SK-N-SH (cell line): ENCODE measurements at regions not wholly inside any gene's neighbourhood (a gene's known extent, or its start where the extent isn't known, plus 50 kb on each side); places are given as distances from the start of the nearest gene placed in this dataset.
"Not testable (repeated sequence)": the region's sequence is repeated elsewhere in the genome, so short reads cannot be mapped to it uniquely, and the experiment has no call there.

Source experiments
- CTCF ChIA-PET: fragments of 300-600, 350-600 bp; formaldehyde crosslinking; extraction: SDS; loops from one replicate; lab custom pipeline; 2021; lab: Yijun Ruan, JAX
- POLR2A ChIA-PET: fragments of 350-600 bp; sonication (Branson Sonifier 250); formaldehyde crosslinking; extraction: SDS; loops from one replicate; lab custom pipeline; 2020; ENCODE audit warnings: antibody characterized with exemption, inconsistent platforms; lab: Yijun Ruan, JAX
- DNase-seq: peaks from one replicate; pipeline ENCODE4 v3.0.0; 2012
- H2AFZ ChIP-seq: fragments of 200-600 bp; sonication (generic); 2 replicates; pipeline ENCODE4 v1.8.1; 2016; ENCODE audit warnings: antibody characterized with exemption, mild to moderate bottlenecking, low read depth
- H3F3A ChIP-seq: fragments of 200-600 bp; sonication (generic); replicated peaks from 2 replicates; pipeline ENCODE3; 2016; ENCODE audit warnings: antibody characterized with exemption, mild to moderate bottlenecking; ENCODE audit not compliant: insufficient read depth
- H3K27ac ChIP-seq, 2 experiments: fragments of 200-500 bp in 1 of 2; fragments of 200-600 bp in 1 of 2; sonication (Bioruptor generic) in 1 of 2; sonication (generic), shearing (Covaris generic) in 1 of 2; 2 replicates each; pipeline versions ENCODE4 v1.5.1 to v1.6.1; 2014 to 2016; ENCODE audit warnings: low read depth in 2 of 2, inconsistent platforms in 1 of 2, low read length in 1 of 2, mild to moderate bottlenecking in 1 of 2, mixed read lengths in 1 of 2
- H3K27me3 ChIP-seq: fragments of 200-600 bp; sonication (generic), shearing (Covaris generic); 2 replicates; pipeline ENCODE4 v1.6.1; 2016; ENCODE audit warnings: mixed run types; ENCODE audit not compliant: insufficient read depth
- H3K36me3 ChIP-seq, 2 experiments: fragments of 200-500 bp in 1 of 2; fragments of 200-600 bp in 1 of 2; sonication (Bioruptor generic) in 1 of 2; sonication (generic) in 1 of 2; replicated peaks in 1 of 2; 2 replicates each; pipeline versions ENCODE3 to v1.5.1; 2014 to 2016; ENCODE audit warnings: low read length in 1 of 2, mild to moderate bottlenecking in 1 of 2; ENCODE audit not compliant: insufficient read depth in 2 of 2, control insufficient read depth in 1 of 2
- H3K4me1 ChIP-seq, 2 experiments: fragments of 200-500 bp in 1 of 2; fragments of 200-600 bp in 1 of 2; sonication (Bioruptor generic) in 1 of 2; sonication (generic), shearing (Covaris generic) in 1 of 2; 2 replicates each; pipeline versions ENCODE4 v1.5.1 to v1.6.1; 2014 to 2016; ENCODE audit warnings: low read depth in 1 of 2, low read length in 1 of 2, mixed run types in 1 of 2; ENCODE audit not compliant: insufficient read depth in 2 of 2, control insufficient read depth in 1 of 2
- H3K4me2 ChIP-seq: fragments of 200-600 bp; sonication (generic), shearing (Covaris generic); 2 replicates; pipeline ENCODE4 v1.6.1; 2017; ENCODE audit warnings: mixed run types
- H3K4me3 ChIP-seq, 2 experiments: fragments of 200-500 bp in 1 of 2; fragments of 200-600 bp in 1 of 2; sonication (Bioruptor generic) in 1 of 2; sonication (generic), shearing (Covaris generic) in 1 of 2; 2 replicates each; pipeline versions ENCODE4 v1.5.1 to v1.8.1; 2014 to 2016; ENCODE audit warnings: low read depth in 2 of 2, inconsistent platforms in 1 of 2, low read length in 1 of 2, mild to moderate bottlenecking in 1 of 2, mixed read lengths in 1 of 2, moderate library complexity in 1 of 2
- H3K79me2 ChIP-seq: fragments of 200-600 bp; sonication (generic); 2 replicates; pipeline ENCODE4 v1.8.1; 2017; ENCODE audit warnings: mild to moderate bottlenecking; ENCODE audit not compliant: insufficient read depth
- H3K9ac ChIP-seq: fragments of 200-600 bp; sonication (generic); 2 replicates; pipeline ENCODE4 v1.6.1; 2017; ENCODE audit warnings: mixed run types
- H3K9me2 ChIP-seq: fragments of 200-600 bp; sonication (generic); 2 replicates; pipeline ENCODE4 v1.6.1; 2017; ENCODE audit warnings: mixed run types
- H3K9me3 ChIP-seq: fragments of 200-600 bp; sonication (generic); 2 replicates; pipeline ENCODE4 v1.6.1; 2017; ENCODE audit warnings: mixed run types, mild to moderate bottlenecking, moderate library complexity
- H4K20me1 ChIP-seq: fragments of 200-600 bp; sonication (generic); 2 replicates; pipeline ENCODE4 v1.6.1; 2017; ENCODE audit warnings: mild to moderate bottlenecking, mixed run types; ENCODE audit not compliant: insufficient read depth
- CHD2 ChIP-seq: fragments of 150-350 bp; IDR thresholded peaks from 2 replicates; pipeline ENCODE4 v1.6.1; 2018; ENCODE audit warnings: low read length; ENCODE audit not compliant: partially characterized antibody
- ELF1 ChIP-seq: IDR thresholded peaks from 2 replicates; pipeline ENCODE4 v1.4.0; 2012
- EP300 ChIP-seq, 2 experiments: IDR thresholded peaks; 2 replicates each; pipeline versions ENCODE4 v1.4.0 to v1.6.1; 2012; ENCODE audit warnings: borderline replicate concordance in 1 of 2, low read depth in 1 of 2, low read length in 1 of 2
- EZH2phosphoT487 ChIP-seq: fragments of 200-600 bp; sonication (generic); IDR thresholded peaks from 2 replicates; pipeline ENCODE4 v1.6.1; 2017; ENCODE audit warnings: low read depth, mixed run types, mild to moderate bottlenecking, antibody characterized with exemption, moderate library complexity, borderline replicate concordance
- FOSL2 ChIP-seq: IDR thresholded peaks from 2 replicates; pipeline ENCODE4 v1.4.0; 2012; ENCODE audit warnings: low read depth, mild to moderate bottlenecking, moderate library complexity, borderline replicate concordance
- FOXM1 ChIP-seq: IDR thresholded peaks from 2 replicates; pipeline ENCODE4 v1.4.0; 2012; ENCODE audit warnings: low read depth, mild to moderate bottlenecking
- JUND ChIP-seq: IDR thresholded peaks from 2 replicates; pipeline ENCODE4 v1.4.0; 2012
- NFIC ChIP-seq: IDR thresholded peaks from 2 replicates; pipeline ENCODE4 v1.4.0; 2012; ENCODE audit warnings: borderline replicate concordance
- RAD21 ChIP-seq: IDR thresholded peaks from 2 replicates; pipeline ENCODE4 v1.6.1; 2012; ENCODE audit warnings: mild to moderate bottlenecking, low read length
- TAF1 ChIP-seq: IDR thresholded peaks from 2 replicates; pipeline ENCODE4 v1.6.1; 2012; ENCODE audit warnings: low read depth, mild to moderate bottlenecking, low read length, moderate library complexity, borderline replicate concordance
- TCF12 ChIP-seq: IDR thresholded peaks from 2 replicates; pipeline ENCODE4 v1.4.0; 2012
- YY1 ChIP-seq: IDR thresholded peaks from 2 replicates; pipeline ENCODE4 v1.4.0; 2012; ENCODE audit warnings: low read depth, mild to moderate bottlenecking
- WGBS: methylation state at CpG from one replicate; pipeline ENCODE4 v1.1.6; 2017; ENCODE audit warnings: low lambda C conversion rate; 5-methylcytosine and 5-hydroxymethylcytosine counted together
- TF ChIP-seq, protein P1 (sequence below): fragments of 150-350 bp; IDR thresholded peaks from 2 replicates; pipeline ENCODE4 v1.6.1; 2017; ENCODE audit warnings: antibody characterized with exemption, low read length, low read depth, borderline replicate concordance
- TF ChIP-seq, protein P2 (sequence below): IDR thresholded peaks from 2 replicates; pipeline ENCODE4 v1.4.0; 2012; ENCODE audit warnings: low read depth, borderline replicate concordance
- TF ChIP-seq, protein P3 (sequence below): IDR thresholded peaks from 2 replicates; pipeline ENCODE4; 2012
- TF ChIP-seq, protein P4 (sequence below): fragments of 150-350 bp; IDR thresholded peaks from 2 replicates; pipeline ENCODE4 v1.6.1; 2016; ENCODE audit warnings: mild to moderate bottlenecking, low read depth, low read length
- TF ChIP-seq, protein P5 (sequence below): IDR thresholded peaks from 2 replicates; pipeline ENCODE4 v1.4.0; 2012; ENCODE audit warnings: low read depth

DNA sequence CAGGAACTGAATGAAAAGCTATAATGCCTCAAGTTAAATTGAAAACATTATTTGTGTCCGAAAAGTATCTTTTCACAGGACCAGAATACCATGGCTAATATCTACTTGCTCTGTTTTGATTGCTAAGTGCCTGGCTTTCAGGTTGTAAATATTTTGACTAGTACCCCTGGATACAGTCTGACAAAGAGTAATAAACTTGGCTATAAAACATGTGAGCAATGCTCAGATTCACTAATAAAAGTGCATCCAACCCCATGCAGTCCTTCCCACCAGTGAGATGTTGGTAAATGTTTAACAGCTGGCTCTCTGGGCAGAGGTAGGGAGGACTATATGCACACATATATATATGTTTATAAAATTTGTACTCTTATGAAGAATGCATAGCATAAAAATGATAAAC, 281.8 kb upstream of the TGFBR2 start:
- POLR2A ChIA-PET = no interaction called here
- Histone ChIP-seq H3K9me3 (no peaks in the 10 kb centered on the region), H3K36me3 (no peaks in the 10 kb centered on the region), H3K4me1 (peaks cover under 1 to 2% of the 10 kb centered on the region in 2 experiments; a peak in 2 of 4 replicates), H3K79me2 (no peaks in the 10 kb centered on the region), H3K27me3 (no peaks in the 10 kb centered on the region), H3K9me2 (no peaks in the 10 kb centered on the region)
- WGBS = 70% methylated on average over 1 of the region's 1 CpG
- no peak for TF ChIP-seq ELF1
- TF ChIP-seq, protein P1, sequence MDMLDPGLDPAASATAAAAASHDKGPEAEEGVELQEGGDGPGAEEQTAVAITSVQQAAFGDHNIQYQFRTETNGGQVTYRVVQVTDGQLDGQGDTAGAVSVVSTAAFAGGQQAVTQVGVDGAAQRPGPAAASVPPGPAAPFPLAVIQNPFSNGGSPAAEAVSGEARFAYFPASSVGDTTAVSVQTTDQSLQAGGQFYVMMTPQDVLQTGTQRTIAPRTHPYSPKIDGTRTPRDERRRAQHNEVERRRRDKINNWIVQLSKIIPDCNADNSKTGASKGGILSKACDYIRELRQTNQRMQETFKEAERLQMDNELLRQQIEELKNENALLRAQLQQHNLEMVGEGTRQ = no peak
- TF ChIP-seq NFIC = no peak
- TF ChIP-seq FOSL2 = no peak
- TF ChIP-seq EP300 (IDR thresholded peaks at IDR 0.05; ENCODE audit: borderline replicate concordance in 1 of 2, low read depth in 1 of 2, low read length in 1 of 2) = no peak
- no peak for TF ChIP-seq CHD2
- TF ChIP-seq, protein P2, sequence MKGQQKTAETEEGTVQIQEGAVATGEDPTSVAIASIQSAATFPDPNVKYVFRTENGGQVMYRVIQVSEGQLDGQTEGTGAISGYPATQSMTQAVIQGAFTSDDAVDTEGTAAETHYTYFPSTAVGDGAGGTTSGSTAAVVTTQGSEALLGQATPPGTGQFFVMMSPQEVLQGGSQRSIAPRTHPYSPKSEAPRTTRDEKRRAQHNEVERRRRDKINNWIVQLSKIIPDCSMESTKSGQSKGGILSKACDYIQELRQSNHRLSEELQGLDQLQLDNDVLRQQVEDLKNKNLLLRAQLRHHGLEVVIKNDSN = no peak
- TF ChIP-seq, protein P3, sequence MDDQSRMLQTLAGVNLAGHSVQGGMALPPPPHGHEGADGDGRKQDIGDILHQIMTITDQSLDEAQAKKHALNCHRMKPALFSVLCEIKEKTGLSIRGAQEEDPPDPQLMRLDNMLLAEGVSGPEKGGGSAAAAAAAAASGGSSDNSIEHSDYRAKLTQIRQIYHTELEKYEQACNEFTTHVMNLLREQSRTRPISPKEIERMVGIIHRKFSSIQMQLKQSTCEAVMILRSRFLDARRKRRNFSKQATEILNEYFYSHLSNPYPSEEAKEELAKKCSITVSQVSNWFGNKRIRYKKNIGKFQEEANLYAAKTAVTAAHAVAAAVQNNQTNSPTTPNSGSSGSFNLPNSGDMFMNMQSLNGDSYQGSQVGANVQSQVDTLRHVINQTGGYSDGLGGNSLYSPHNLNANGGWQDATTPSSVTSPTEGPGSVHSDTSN = no peak
- TF ChIP-seq TAF1 = no peak
- TF ChIP-seq, protein P4, sequence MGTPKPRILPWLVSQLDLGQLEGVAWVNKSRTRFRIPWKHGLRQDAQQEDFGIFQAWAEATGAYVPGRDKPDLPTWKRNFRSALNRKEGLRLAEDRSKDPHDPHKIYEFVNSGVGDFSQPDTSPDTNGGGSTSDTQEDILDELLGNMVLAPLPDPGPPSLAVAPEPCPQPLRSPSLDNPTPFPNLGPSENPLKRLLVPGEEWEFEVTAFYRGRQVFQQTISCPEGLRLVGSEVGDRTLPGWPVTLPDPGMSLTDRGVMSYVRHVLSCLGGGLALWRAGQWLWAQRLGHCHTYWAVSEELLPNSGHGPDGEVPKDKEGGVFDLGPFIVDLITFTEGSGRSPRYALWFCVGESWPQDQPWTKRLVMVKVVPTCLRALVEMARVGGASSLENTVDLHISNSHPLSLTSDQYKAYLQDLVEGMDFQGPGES = no peak
- TF ChIP-seq TCF12 = no peak
- no peak for TF ChIP-seq JUND
- no peak for TF ChIP-seq YY1
- no peak for TF ChIP-seq EZH2phosphoT487
- TF ChIP-seq, protein P5, sequence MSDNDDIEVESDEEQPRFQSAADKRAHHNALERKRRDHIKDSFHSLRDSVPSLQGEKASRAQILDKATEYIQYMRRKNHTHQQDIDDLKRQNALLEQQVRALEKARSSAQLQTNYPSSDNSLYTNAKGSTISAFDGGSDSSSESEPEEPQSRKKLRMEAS = no peak
- no peak for TF ChIP-seq RAD21
- no peak for TF ChIP-seq FOXM1
- TF ChIP-seq, all 33 proteins: peak for 0
- Histone ChIP-seq H2AFZ (no peak overlapping the region), H3K27ac (peak overlapping the region in 1 of 2 experiments; percentile 34; a peak in 1 of 4 replicates), H4K20me1 (no peaks in the 10 kb centered on the region), H3K4me2 (no peak overlapping the region), H3K9ac (no peak overlapping the region), H3F3A (peaks cover 6% of the 10 kb centered on the region), H3K4me3 (no peak overlapping the region)
- CTCF ChIA-PET = interaction anchor here (0.6 to 1.6 kb wide), 4 partner anchors 10 to 1721 kb away, joined by 3 to 4 read pairs (median 3); no protein-coding TSS in a partner anchor
- no peak for DNase-seq

DNA sequence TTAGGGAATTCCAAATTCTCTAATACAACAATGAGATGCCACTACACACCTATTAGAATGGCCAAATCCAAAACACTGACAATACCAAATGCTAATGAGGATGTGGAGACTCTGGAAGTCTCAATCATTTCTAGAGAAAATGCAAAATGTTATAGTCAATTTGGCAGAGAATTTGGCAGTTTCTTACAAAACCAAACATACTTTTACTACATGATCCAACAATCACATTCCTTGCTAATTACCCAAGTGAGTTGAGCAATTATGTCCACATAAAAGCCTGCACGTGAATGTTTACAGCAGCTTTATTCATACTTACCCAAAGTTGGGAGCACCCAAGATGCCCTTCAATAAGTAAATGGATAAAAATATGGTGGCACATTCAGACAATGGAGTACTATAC, 278.4 kb upstream of the TGFBR2 start:
- H3K9me2 ChIP-seq, H4K20me1 ChIP-seq, H3K36me3 ChIP-seq, H3K27me3 ChIP-seq, DNase-seq, H3K9me3 ChIP-seq, H3K4me1 ChIP-seq, H2AFZ ChIP-seq, H3K27ac ChIP-seq, CTCF ChIA-PET, POLR2A ChIA-PET, H3K9ac ChIP-seq, H3K79me2 ChIP-seq, H3K4me3 ChIP-seq, H3K4me2 ChIP-seq: not testable (repeated sequence)
- H3F3A ChIP-seq = peaks cover 12% of the 10 kb centered on the region
- 88% methylated on average over 1 of the region's 1 CpG for WGBS

DNA sequence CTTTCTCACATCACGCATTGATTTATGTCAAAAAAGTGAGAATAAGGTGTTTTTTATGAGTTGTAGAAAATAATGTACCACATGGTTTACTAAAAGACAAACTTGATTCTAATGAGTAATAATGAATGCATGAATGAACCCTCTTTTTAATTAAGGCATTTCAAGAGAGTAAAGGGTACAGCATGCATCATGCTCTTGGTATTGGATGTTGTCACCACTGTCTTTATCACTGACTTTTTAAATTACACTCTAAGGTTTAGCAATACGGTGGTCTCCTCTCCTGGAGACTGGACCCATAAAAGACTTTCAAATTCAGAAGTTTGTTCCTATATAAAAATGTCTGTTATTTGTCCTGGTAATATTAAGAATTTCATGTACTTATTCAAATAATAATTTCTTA, 277.5 kb upstream of the TGFBR2 start:
- CTCF ChIA-PET = interaction anchor here (0.6 to 1.5 kb wide), 2 partner anchors 9 to 1765 kb away, joined by 3 to 5 read pairs; no protein-coding TSS in a partner anchor
- H3K9me3 ChIP-seq, H3K9ac ChIP-seq, H3K36me3 ChIP-seq, H3K79me2 ChIP-seq, DNase-seq, H3K27me3 ChIP-seq, POLR2A ChIA-PET, H3K4me2 ChIP-seq, H3K27ac ChIP-seq, H4K20me1 ChIP-seq, H3K4me1 ChIP-seq, H2AFZ ChIP-seq, H3K9me2 ChIP-seq, H3K4me3 ChIP-seq: not testable (repeated sequence)
- WGBS = 87% methylated on average over 2 of the region's 2 CpGs
- peaks cover 19% of the 10 kb centered on the region for H3F3A ChIP-seq
